HEK293 (cell line): ENCODE measurements at regions not wholly inside any gene's neighbourhood (a gene's known extent, or its start where the extent isn't known, plus 50 kb on each side); places are given as distances from the start of the nearest gene placed in this dataset.

Experiments
- CTCF ChIA-PET: fragments of 350-600 bp; formaldehyde crosslinking; extraction: SDS; loops from one replicate; lab custom pipeline; 2021; ENCODE audit warnings: antibody characterized with exemption; lab: Yijun Ruan, JAX
- POLR2A ChIA-PET: fragments of 300-600 bp; formaldehyde crosslinking; extraction: SDS; loops from one replicate; lab custom pipeline; 2020; ENCODE audit warnings: antibody characterized with exemption, inconsistent platforms; lab: Yijun Ruan, JAX
- H3K27ac ChIP-seq: fragments of 200-500 bp; sonication (Bioruptor generic); 2 replicates; pipeline ENCODE4 v1.5.1; 2014; ENCODE audit warnings: low read depth, low read length, control low read depth, inconsistent platforms; ENCODE audit errors: extremely low read depth
- H3K36me3 ChIP-seq, 2 experiments: fragments of 200-500 bp in 1 of 2; sonication (Bioruptor generic) in 1 of 2; 1 replicate in 1 of 2; 2 replicates in 1 of 2; pipeline ENCODE4 v1.5.1; 2014 to 2017; ENCODE audit warnings: inconsistent platforms in 2 of 2, low read length in 2 of 2; ENCODE audit not compliant: control insufficient read depth in 2 of 2, insufficient read depth in 1 of 2
- H3K4me1 ChIP-seq: fragments of 200-500 bp; sonication (Bioruptor generic); 2 replicates; pipeline ENCODE4 v1.5.1; 2014; ENCODE audit warnings: mild to moderate bottlenecking, low read length, inconsistent platforms; ENCODE audit not compliant: control insufficient read depth, insufficient read depth
- H3K4me3 ChIP-seq: 2 replicates; pipeline ENCODE4 v1.5.1; 2011; ENCODE audit warnings: low read depth, mild to moderate bottlenecking, control low read depth, low read length, moderate library complexity
- H3K9me3 ChIP-seq: fragments of 200-500 bp; sonication (Bioruptor generic); 2 replicates; pipeline ENCODE4 v1.5.1; 2014; ENCODE audit warnings: low read depth, low read length, inconsistent platforms; ENCODE audit not compliant: control insufficient read depth, insufficient read depth
- BCL11B ChIP-seq: fragments of 450-650 bp; formaldehyde crosslinking; IDR thresholded peaks from 2 replicates; pipeline ENCODE4 v1.5.1; 2016; ENCODE audit warnings: low read depth, missing biosample characterization, missing genetic modification characterization
- CTCF ChIP-seq: fragments of 450-650 bp; formaldehyde crosslinking; IDR thresholded peaks from 2 replicates; pipeline ENCODE4 v1.5.1; 2016; ENCODE audit warnings: missing biosample characterization, missing genetic modification characterization
- PATZ1 ChIP-seq: fragments of 450-650 bp; formaldehyde crosslinking; IDR thresholded peaks from 2 replicates; pipeline ENCODE4 v1.5.1; 2016; ENCODE audit warnings: missing biosample characterization, missing genetic modification characterization
- TSHZ1 ChIP-seq: fragments of 450-650 bp; formaldehyde crosslinking; IDR thresholded peaks from 2 replicates; pipeline ENCODE4 v1.5.1; 2016; ENCODE audit warnings: missing biosample characterization, missing genetic modification characterization, borderline replicate concordance
- WT1 ChIP-seq: fragments of 450-650 bp; formaldehyde crosslinking; IDR thresholded peaks from 2 replicates; pipeline ENCODE4 v1.5.1; 2016; ENCODE audit warnings: missing biosample characterization, missing genetic modification characterization
- ZNF140 ChIP-seq: fragments of 450-650 bp; formaldehyde crosslinking; IDR thresholded peaks from 2 replicates; pipeline ENCODE4 v1.5.1; 2016; ENCODE audit warnings: missing biosample characterization, missing genetic modification characterization
- ZNF239 ChIP-seq: fragments of 450-650 bp; formaldehyde crosslinking; IDR thresholded peaks from 2 replicates; pipeline ENCODE4 v1.5.1; 2016; ENCODE audit warnings: missing biosample characterization, missing genetic modification characterization
- ZNF26 ChIP-seq: fragments of 450-650 bp; formaldehyde crosslinking; IDR thresholded peaks from 2 replicates; pipeline ENCODE4 v1.5.1; 2016; ENCODE audit warnings: missing biosample characterization, missing genetic modification characterization
- ZNF555 ChIP-seq: fragments of 450-650 bp; formaldehyde crosslinking; conservative IDR thresholded peaks from 2 replicates; pipeline ENCODE4 v1.5.1; 2017; ENCODE audit warnings: missing biosample characterization, mild to moderate bottlenecking, missing genetic modification characterization, inconsistent platforms
- ZNF654 ChIP-seq: fragments of 450-650 bp; formaldehyde crosslinking; IDR thresholded peaks from 2 replicates; pipeline ENCODE4 v1.5.1; 2016; ENCODE audit warnings: low read depth, missing biosample characterization, missing genetic modification characterization
- ZNF660 ChIP-seq: fragments of 450-650 bp; IDR thresholded peaks from 2 replicates; pipeline ENCODE4 v1.5.1; 2018; ENCODE audit warnings: missing biosample characterization, mild to moderate bottlenecking, missing genetic modification characterization
- ZSCAN18 ChIP-seq: fragments of 450-650 bp; formaldehyde crosslinking; IDR thresholded peaks from 2 replicates; pipeline ENCODE4 v1.5.1; 2016; ENCODE audit warnings: missing biosample characterization, missing genetic modification characterization
- TF ChIP-seq, protein P1 (sequence below): fragments of 450-650 bp; formaldehyde crosslinking; IDR thresholded peaks from 2 replicates; pipeline ENCODE4 v1.5.1; 2016; ENCODE audit warnings: missing biosample characterization, missing genetic modification characterization

- Histone ChIP-seq H3K4me3 (no peak overlapping the region), H3K27ac (no peak overlapping the region), H3K36me3 (no peaks in the 10 kb centered on the region), H3K9me3 (no peaks in the 10 kb centered on the region), H3K4me1 (no peaks in the 10 kb centered on the region)
- TF ChIP-seq ZNF660 (tag by site-specific recombination) (no peak), BCL11B (tag by site-specific recombination) (no peak), ZNF239 (tag by site-specific recombination) (no peak), ZNF555 (no peak), PATZ1 (tag by site-specific recombination) (no peak), TSHZ1 (tag by site-specific recombination) (no peak), ZSCAN18 (tag by site-specific recombination) (no peak)
- POLR2A ChIA-PET = no interaction called here
- CTCF ChIA-PET = interaction anchor here (0.8 to 0.9 kb wide), 2 partner anchors 8 to 638 kb away, joined by 3 to 4 read pairs; no protein-coding TSS in a partner anchor
These were observed 129.8 kb upstream of the TMEM229A start for GRCh38 chr7:124162667-124163066.

DNA sequence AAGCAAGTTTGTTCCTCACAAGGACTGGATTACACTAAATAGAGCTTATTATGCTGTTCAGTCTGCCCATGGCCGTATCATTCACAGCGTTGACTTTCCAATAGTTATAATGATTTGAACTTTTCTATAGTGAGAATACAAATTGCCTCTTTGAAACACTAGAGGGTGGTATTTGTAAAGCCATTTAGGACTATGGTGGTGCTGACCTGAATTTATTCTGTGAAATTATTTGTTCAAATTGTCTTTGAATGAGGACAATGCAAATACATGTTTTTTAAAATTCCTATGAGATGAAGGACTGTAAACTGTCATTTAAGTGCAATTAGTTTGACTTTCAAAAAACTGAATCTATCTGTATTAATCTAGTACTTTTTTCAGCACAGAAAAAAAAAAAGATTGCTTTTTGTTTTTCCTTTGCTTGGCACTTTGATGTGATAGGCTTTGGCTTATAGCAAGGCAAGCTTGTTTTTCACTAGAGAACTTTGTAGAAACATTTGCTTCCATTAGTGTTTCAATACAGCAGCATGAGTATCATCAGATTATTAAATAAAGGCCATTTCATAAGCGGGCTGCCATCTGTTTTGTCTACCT, 122.7 kb upstream of the TMEM229A start:
- CTCF ChIA-PET = interaction anchor here (0.6 to 3.3 kb wide), 28 partner anchors 8 to 956 kb away, joined by 3 to 30 read pairs (median 3); no protein-coding TSS in a partner anchor
- Histone ChIP-seq H3K9me3 (no peaks in the 10 kb centered on the region), H3K36me3 (no peaks in the 10 kb centered on the region)
- no peak for TF ChIP-seq ZNF26 (tag by site-specific recombination)
- TF ChIP-seq CTCF (tag by site-specific recombination) = 0 out of 2 replicates have a peak, but pooled peaks have one; percentile 15
- TF ChIP-seq, protein P1, sequence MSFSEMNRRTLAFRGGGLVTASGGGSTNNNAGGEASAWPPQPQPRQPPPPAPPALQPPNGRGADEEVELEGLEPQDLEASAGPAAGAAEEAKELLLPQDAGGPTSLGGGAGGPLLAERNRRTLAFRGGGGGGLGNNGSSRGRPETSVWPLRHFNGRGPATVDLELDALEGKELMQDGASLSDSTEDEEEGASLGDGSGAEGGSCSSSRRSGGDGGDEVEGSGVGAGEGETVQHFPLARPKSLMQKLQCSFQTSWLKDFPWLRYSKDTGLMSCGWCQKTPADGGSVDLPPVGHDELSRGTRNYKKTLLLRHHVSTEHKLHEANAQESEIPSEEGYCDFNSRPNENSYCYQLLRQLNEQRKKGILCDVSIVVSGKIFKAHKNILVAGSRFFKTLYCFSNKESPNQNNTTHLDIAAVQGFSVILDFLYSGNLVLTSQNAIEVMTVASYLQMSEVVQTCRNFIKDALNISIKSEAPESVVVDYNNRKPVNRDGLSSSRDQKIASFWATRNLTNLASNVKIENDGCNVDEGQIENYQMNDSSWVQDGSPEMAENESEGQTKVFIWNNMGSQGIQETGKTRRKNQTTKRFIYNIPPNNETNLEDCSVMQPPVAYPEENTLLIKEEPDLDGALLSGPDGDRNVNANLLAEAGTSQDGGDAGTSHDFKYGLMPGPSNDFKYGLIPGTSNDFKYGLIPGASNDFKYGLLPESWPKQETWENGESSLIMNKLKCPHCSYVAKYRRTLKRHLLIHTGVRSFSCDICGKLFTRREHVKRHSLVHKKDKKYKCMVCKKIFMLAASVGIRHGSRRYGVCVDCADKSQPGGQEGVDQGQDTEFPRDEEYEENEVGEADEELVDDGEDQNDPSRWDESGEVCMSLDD = no peak
- peak; percentile 66 for TF ChIP-seq ZNF654
- no peak for TF ChIP-seq WT1 (tag by site-specific recombination)
- no peak for TF ChIP-seq ZNF140 (tag by site-specific recombination)
- TF ChIP-seq ZNF660 (tag by site-specific recombination) = no peak
- TF ChIP-seq, all 188 proteins: peak for 2
- Histone ChIP-seq H3K4me1 (no peaks in the 10 kb centered on the region), H3K27ac (no peak overlapping the region), H3K4me3 (no peak overlapping the region)
- POLR2A ChIA-PET = no interaction called here
